Ovary (tissue), 7 donors: ENCODE measurements at regions not wholly inside any gene's neighbourhood (a gene's known extent, or its start where the extent isn't known, plus 50 kb on each side); places are given as distances from the start of the nearest gene placed in this dataset.
"Not testable (repeated sequence)": the region's sequence is repeated elsewhere in the genome, so short reads cannot be mapped to it uniquely, and the experiment has no call there.

Experiments
- DNase-seq, 5 donors: peaks; one replicate each; pipeline ENCODE4 v3.0.0-alpha.2; 2019 to 2020
- H3K27ac ChIP-seq, 2 donors: fragments of 200-600 bp; one replicate each; pipeline versions ENCODE4 v1.5.1 to v1.8.0; 2019 to 2022
- H3K27me3 ChIP-seq: fragments of 200-600 bp; one replicate; pipeline ENCODE4 v1.8.0; 2022
- H3K36me3 ChIP-seq: fragments of 200-600 bp; sonication (generic); one replicate; pipeline ENCODE4 v1.5.1; 2019
- H3K4me1 ChIP-seq: one replicate; pipeline ENCODE4 v1.8.1; 2013; ENCODE audit warnings: mild to moderate bottlenecking, moderate library complexity; ENCODE audit not compliant: insufficient read depth
- H3K4me3 ChIP-seq: fragments of 200-600 bp; sonication (generic); one replicate; pipeline ENCODE4 v1.5.1; 2017
- H3K9me3 ChIP-seq, 2 donors: fragments of 200-600 bp in 1 of 2; sonication (generic) in 1 of 2; one replicate each; pipeline versions ENCODE4 v1.5.1 to v1.8.1; 2013 to 2019; ENCODE audit warnings: mild to moderate bottlenecking in 1 of 2, moderate library complexity in 1 of 2
- CTCF ChIP-seq, 3 donors: fragments of 450-650 bp in 2 of 3; fragments of 200-600 bp in 1 of 3; IDR thresholded peaks; one replicate each; pipeline versions ENCODE4 v1.5.1 to v1.8.0; 2016 to 2022; ENCODE audit warnings: antibody characterized with exemption in 3 of 3, mild to moderate bottlenecking in 1 of 3
- EP300 ChIP-seq: sonication (generic); formaldehyde crosslinking; IDR thresholded peaks from one replicate; pipeline ENCODE4 v1.6.1; 2017; ENCODE audit warnings: antibody characterized with exemption
- POLR2A ChIP-seq: fragments of 450-650 bp; IDR thresholded peaks from one replicate; pipeline ENCODE4 v1.6.1; 2017; ENCODE audit warnings: antibody characterized with exemption, mild to moderate bottlenecking, moderate library complexity
- WGBS, 3 donors: extraction: QIAGEN DNeasy Blood & Tissue Kit in 1 of 3; methylation state at CpG; one replicate each; pipeline versions ENCODE4 v1.1.5 to v1.1.7; 2013 to 2017; 5-methylcytosine and 5-hydroxymethylcytosine counted together
- intact Hi-C, 4 donors: fragments of 100-400 bp; cut with DNase I; formaldehyde crosslinking; loops; one replicate each; pipeline versions ENCODE4 v1.11.0 to v1.15.1; 2022 to 2023
- donor health status: DM: no; HTN: no; CAD: no; lungs with moderate emphysema.
- donor health status: DM: no; HTN: no; CAD: no.
- donor health status: Bipolar disorder and iron deficiency.
- donor health status: DM: no; HTN: no; CAD: no.
- donor health status: DM: yes; HTN: yes; CAD: no.

- TF ChIP-seq CTCF (IDR thresholded peaks at IDR 0.05), result no peak
- no peak for TF ChIP-seq POLR2A
- no peak for TF ChIP-seq EP300
- Histone ChIP-seq H3K9me3 (no peaks in the 10 kb centered on the region), H3K4me3 (no peak overlapping the region), H3K27ac (no peak overlapping the region), H3K4me1 (no peaks in the 10 kb centered on the region), H3K36me3 (no peaks in the 10 kb centered on the region), H3K27me3 (no peaks in the 10 kb centered on the region)
- 40 to 50% (median 44%) methylated on average over 1 of the region's 1 CpG for WGBS, 3 donors
- intact Hi-C loops, result no loop called here
- DNase-seq, result no peak
Observed at GRCh38 chr5:50593681-50594080, 72.8 kb upstream of the PARP8 start.

- WGBS, 3 donors, result 56 to 59% (median 58%) methylated on average over 3 of the region's 3 CpGs
Observed at GRCh38 chr5:50595199-50595598, 71.2 kb upstream of the PARP8 start.

GRCh38 chr5:50601576-50601975 lies 64.9 kb upstream of the PARP8 start:
- H3K27me3 ChIP-seq, intact Hi-C loops, DNase-seq, H3K4me1 ChIP-seq, H3K27ac ChIP-seq, H3K4me3 ChIP-seq, H3K36me3 ChIP-seq, H3K9me3 ChIP-seq: not testable (repeated sequence)
- whole genome bisulfite sequencing, 3 donors, result 70 to 87% (median 83%) methylated on average over 7 of the region's 7 CpGs

More at GRCh38 chr5:50595199-50595598, 71.2 kb upstream of the PARP8 start:
- TF ChIP-seq POLR2A (no peak), EP300 (no peak), CTCF (IDR thresholded peaks at IDR 0.05) (no peak)
- Histone ChIP-seq H3K27ac (no peak overlapping the region), H3K9me3 (no peaks in the 10 kb centered on the region), H3K4me3 (no peak overlapping the region), H3K27me3 (no peaks in the 10 kb centered on the region), H3K4me1 (no peaks in the 10 kb centered on the region), H3K36me3 (no peaks in the 10 kb centered on the region)
- no peak for DNase-seq
- intact Hi-C loops, result no loop called here

GRCh38 chr5:50606179-50606578 lies 60.3 kb upstream of the PARP8 start:
- intact Hi-C loops, result no loop called here
- Histone ChIP-seq H3K9me3 (no peaks in the 10 kb centered on the region), H3K27ac (no peak overlapping the region), H3K4me1 (no peaks in the 10 kb centered on the region), H3K36me3 (no peaks in the 10 kb centered on the region), H3K4me3 (no peak overlapping the region), H3K27me3 (no peaks in the 10 kb centered on the region)
- TF ChIP-seq CTCF (IDR thresholded peaks at IDR 0.05), result no peak
- TF ChIP-seq EP300, result no peak
- no peak for TF ChIP-seq POLR2A
- no peak for DNase-seq
- 89 to 100% (median 89%) methylated on average over 1 of the region's 1 CpG for WGBS, 3 donors

GRCh38 chr5:50607456-50607855 lies 59.0 kb upstream of the PARP8 start:
- H3K27ac ChIP-seq, H3K27me3 ChIP-seq, H3K4me3 ChIP-seq, H3K9me3 ChIP-seq, DNase-seq, H3K36me3 ChIP-seq, intact Hi-C loops, H3K4me1 ChIP-seq: not testable (repeated sequence)
- WGBS, 3 donors, result 90 to 95% (median 94%) methylated on average over 17 of the region's 17 CpGs

GRCh38 chr5:50607953-50608705 lies 58.3 kb upstream of the PARP8 start:
- 87 to 94% (median 91%) methylated on average over 47 to 49 of the region's 49 CpGs for WGBS, 3 donors
- H3K27ac ChIP-seq, intact Hi-C loops, H3K36me3 ChIP-seq, H3K4me1 ChIP-seq, H3K9me3 ChIP-seq, H3K27me3 ChIP-seq, H3K4me3 ChIP-seq: not testable (repeated sequence)
- peak in 1 of 5 donors; percentile 10 for DNase-seq

- DNase-seq, H3K4me1 ChIP-seq, H3K36me3 ChIP-seq, H3K27ac ChIP-seq, intact Hi-C loops, H3K9me3 ChIP-seq, H3K27me3 ChIP-seq, H3K4me3 ChIP-seq: not testable (repeated sequence)
- 77 to 92% (median 83%) methylated on average over 3 of the region's 3 CpGs for WGBS, 3 donors
Observed at GRCh38 chr5:50613057-50613456, 53.4 kb upstream of the PARP8 start.
